K562 (cell line): ENCODE measurements at regions not wholly inside any gene's neighbourhood (a gene's known extent, or its start where the extent isn't known, plus 50 kb on each side); places are given as distances from the start of the nearest gene placed in this dataset.
A peak's percentile ranks its signal among the peaks of the same experiment; 100 is the strongest.

ENCODE experiments used
- EP400 ChIP-seq: fragments of 450-650 bp; IDR thresholded peaks from 2 replicates; pipeline ENCODE4 v1.6.1; 2017; ENCODE audit warnings: antibody characterized with exemption, mild to moderate bottlenecking, moderate library complexity
- TF ChIP-seq, protein P1 (sequence below): fragments of 450-650 bp; IDR thresholded peaks from 2 replicates; pipeline ENCODE4 v1.6.1; 2016; ENCODE audit warnings: mild to moderate bottlenecking, moderate library complexity

DNA sequence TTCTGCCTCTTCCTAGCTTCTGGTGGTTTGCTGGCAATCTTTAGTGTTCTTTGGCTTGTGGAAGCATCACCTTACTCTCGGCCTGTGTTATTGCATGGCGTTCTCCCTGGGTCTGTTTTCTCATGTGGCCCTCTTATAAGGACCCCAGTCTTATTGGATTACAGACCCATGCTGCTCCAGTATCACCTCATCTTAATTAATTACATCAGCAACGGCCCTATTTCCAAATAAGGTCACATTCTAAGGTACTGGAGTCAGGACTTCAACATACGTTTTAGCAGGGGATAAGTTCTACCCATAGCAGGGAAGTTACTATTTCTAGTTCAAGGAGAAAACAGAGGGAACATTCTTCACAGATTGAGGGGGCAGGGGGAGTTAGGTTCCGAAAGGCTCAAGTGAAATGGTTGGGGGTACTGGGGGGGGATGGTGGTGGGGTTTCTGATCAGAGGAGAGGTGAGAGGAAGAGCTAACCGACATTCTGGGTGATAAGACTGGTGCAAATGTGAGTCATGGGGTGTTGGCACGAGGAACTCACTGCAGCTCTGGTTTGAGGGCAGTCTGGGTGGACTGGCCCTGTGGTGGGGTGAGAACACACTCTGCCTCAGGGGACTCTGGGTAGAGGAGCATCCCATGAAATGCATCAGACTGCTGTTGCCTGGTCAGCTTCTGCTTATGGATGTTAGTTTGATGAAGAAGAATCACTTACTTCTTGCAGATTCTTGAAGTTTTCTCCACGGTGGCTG lies 51.5 kb upstream of the ZBED5 start (continued):
- TF ChIP-seq, protein P1, sequence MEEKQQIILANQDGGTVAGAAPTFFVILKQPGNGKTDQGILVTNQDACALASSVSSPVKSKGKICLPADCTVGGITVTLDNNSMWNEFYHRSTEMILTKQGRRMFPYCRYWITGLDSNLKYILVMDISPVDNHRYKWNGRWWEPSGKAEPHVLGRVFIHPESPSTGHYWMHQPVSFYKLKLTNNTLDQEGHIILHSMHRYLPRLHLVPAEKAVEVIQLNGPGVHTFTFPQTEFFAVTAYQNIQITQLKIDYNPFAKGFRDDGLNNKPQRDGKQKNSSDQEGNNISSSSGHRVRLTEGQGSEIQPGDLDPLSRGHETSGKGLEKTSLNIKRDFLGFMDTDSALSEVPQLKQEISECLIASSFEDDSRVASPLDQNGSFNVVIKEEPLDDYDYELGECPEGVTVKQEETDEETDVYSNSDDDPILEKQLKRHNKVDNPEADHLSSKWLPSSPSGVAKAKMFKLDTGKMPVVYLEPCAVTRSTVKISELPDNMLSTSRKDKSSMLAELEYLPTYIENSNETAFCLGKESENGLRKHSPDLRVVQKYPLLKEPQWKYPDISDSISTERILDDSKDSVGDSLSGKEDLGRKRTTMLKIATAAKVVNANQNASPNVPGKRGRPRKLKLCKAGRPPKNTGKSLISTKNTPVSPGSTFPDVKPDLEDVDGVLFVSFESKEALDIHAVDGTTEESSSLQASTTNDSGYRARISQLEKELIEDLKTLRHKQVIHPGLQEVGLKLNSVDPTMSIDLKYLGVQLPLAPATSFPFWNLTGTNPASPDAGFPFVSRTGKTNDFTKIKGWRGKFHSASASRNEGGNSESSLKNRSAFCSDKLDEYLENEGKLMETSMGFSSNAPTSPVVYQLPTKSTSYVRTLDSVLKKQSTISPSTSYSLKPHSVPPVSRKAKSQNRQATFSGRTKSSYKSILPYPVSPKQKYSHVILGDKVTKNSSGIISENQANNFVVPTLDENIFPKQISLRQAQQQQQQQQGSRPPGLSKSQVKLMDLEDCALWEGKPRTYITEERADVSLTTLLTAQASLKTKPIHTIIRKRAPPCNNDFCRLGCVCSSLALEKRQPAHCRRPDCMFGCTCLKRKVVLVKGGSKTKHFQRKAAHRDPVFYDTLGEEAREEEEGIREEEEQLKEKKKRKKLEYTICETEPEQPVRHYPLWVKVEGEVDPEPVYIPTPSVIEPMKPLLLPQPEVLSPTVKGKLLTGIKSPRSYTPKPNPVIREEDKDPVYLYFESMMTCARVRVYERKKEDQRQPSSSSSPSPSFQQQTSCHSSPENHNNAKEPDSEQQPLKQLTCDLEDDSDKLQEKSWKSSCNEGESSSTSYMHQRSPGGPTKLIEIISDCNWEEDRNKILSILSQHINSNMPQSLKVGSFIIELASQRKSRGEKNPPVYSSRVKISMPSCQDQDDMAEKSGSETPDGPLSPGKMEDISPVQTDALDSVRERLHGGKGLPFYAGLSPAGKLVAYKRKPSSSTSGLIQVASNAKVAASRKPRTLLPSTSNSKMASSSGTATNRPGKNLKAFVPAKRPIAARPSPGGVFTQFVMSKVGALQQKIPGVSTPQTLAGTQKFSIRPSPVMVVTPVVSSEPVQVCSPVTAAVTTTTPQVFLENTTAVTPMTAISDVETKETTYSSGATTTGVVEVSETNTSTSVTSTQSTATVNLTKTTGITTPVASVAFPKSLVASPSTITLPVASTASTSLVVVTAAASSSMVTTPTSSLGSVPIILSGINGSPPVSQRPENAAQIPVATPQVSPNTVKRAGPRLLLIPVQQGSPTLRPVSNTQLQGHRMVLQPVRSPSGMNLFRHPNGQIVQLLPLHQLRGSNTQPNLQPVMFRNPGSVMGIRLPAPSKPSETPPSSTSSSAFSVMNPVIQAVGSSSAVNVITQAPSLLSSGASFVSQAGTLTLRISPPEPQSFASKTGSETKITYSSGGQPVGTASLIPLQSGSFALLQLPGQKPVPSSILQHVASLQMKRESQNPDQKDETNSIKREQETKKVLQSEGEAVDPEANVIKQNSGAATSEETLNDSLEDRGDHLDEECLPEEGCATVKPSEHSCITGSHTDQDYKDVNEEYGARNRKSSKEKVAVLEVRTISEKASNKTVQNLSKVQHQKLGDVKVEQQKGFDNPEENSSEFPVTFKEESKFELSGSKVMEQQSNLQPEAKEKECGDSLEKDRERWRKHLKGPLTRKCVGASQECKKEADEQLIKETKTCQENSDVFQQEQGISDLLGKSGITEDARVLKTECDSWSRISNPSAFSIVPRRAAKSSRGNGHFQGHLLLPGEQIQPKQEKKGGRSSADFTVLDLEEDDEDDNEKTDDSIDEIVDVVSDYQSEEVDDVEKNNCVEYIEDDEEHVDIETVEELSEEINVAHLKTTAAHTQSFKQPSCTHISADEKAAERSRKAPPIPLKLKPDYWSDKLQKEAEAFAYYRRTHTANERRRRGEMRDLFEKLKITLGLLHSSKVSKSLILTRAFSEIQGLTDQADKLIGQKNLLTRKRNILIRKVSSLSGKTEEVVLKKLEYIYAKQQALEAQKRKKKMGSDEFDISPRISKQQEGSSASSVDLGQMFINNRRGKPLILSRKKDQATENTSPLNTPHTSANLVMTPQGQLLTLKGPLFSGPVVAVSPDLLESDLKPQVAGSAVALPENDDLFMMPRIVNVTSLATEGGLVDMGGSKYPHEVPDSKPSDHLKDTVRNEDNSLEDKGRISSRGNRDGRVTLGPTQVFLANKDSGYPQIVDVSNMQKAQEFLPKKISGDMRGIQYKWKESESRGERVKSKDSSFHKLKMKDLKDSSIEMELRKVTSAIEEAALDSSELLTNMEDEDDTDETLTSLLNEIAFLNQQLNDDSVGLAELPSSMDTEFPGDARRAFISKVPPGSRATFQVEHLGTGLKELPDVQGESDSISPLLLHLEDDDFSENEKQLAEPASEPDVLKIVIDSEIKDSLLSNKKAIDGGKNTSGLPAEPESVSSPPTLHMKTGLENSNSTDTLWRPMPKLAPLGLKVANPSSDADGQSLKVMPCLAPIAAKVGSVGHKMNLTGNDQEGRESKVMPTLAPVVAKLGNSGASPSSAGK = peak; percentile 49
- 0 out of 2 replicates have a peak, but pooled peaks have one; percentile 3 for TF ChIP-seq EP400
